ENCODE measurements at regions not wholly inside any gene's neighbourhood (a gene's known extent, or its start where the extent isn't known, plus 50 kb on each side); places are given as distances from the start of the nearest gene placed in this dataset.

DNA sequence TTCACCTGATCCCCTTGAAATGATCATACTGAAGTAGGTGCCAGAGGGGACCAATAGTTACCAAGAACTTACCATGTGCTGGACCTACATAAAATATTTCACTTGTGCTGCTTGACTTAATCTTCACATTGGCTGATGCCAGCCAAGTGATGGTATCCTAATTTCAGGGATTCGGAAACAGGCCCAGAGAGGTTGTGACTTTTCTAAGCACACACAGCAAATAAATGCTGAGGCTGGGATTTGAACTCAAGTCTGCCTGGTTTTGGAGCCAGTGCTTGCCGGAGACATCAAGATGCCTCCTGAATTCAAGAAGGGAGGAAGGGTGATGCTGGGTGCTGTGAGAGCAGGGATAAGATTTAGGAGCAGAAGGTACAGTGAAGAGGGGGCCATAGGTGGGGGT lies 173.5 kb upstream of the LHX5 start:
- no peaks in the 10 kb centered on the region for H3K36me3 Mint-ChIP-seq (ENCODE audit: low read depth)
- H3K4me3 Mint-ChIP-seq, result no peak overlapping the region
- intact Hi-C loops (cut with DNase I, micrococcal nuclease), result loop anchor here in 1 of 2 experiments (5.0 kb wide), 1 partner anchor 267 kb away; no protein-coding TSS in a partner anchor
- ChIA-PET POLR2A (no interaction called here), CTCF (no interaction called here)
- H3K27me3 Mint-ChIP-seq, result peaks cover 45% of the 10 kb centered on the region
- DNase-seq (no peak), ATAC-seq (no peak)
- no peaks in the 10 kb centered on the region for H3K4me1 Mint-ChIP-seq
- H3K9me3 Mint-ChIP-seq (ENCODE audit: low read depth), result no peaks in the 10 kb centered on the region
- no peak overlapping the region for H3K27ac Mint-ChIP-seq

- Mint-ChIP-seq H3K27ac (no peak overlapping the region), H3K27me3 (peaks cover 48% of the 10 kb centered on the region), H3K4me3 (no peak overlapping the region), H3K4me1 (no peaks in the 10 kb centered on the region), H3K9me3 (ENCODE audit: low read depth) (no peaks in the 10 kb centered on the region), H3K36me3 (ENCODE audit: low read depth) (no peaks in the 10 kb centered on the region)
- intact Hi-C loops (cut with DNase I, micrococcal nuclease), result no loop called here
- ChIA-PET POLR2A (no interaction called here), CTCF (interaction anchor here (0.8 kb wide), 1 partner anchor 575 kb away, joined by 3 read pairs; no protein-coding TSS in a partner anchor)
- DNase-seq (no peak), ATAC-seq (no peak)
Observed at GRCh38 chr12:113643177-113643974, 171.7 kb upstream of the LHX5 start.

- Mint-ChIP-seq H3K27me3 (peaks cover 46% of the 10 kb centered on the region), H3K36me3 (ENCODE audit: low read depth) (no peaks in the 10 kb centered on the region), H3K4me1 (no peaks in the 10 kb centered on the region), H3K9me3 (ENCODE audit: low read depth) (no peaks in the 10 kb centered on the region), H3K27ac (no peak overlapping the region), H3K4me3 (no peak overlapping the region)
- intact Hi-C loops (cut with DNase I, micrococcal nuclease), result no loop called here
- ChIA-PET POLR2A (no interaction called here), CTCF (interaction anchor here (0.8 kb wide), 1 partner anchor 574 kb away, joined by 3 read pairs; no protein-coding TSS in a partner anchor)
- ATAC-seq (no peak), DNase-seq (no peak)
Observed at GRCh38 chr12:113642672-113643071, 171.0 kb upstream of the LHX5 start.

GRCh38 chr12:113642216-113642615 lies 170.5 kb upstream of the LHX5 start:
- H3K9me3 Mint-ChIP-seq (ENCODE audit: low read depth), result no peaks in the 10 kb centered on the region
- H3K27me3 Mint-ChIP-seq, result peaks cover 48% of the 10 kb centered on the region
- ChIA-PET CTCF (no interaction called here), POLR2A (no interaction called here)
- intact Hi-C loops (cut with DNase I, micrococcal nuclease), result no loop called here
- ATAC-seq (no peak), DNase-seq (no peak)
- H3K27ac Mint-ChIP-seq, result no peak overlapping the region
- H3K4me1 Mint-ChIP-seq, result no peaks in the 10 kb centered on the region
- H3K36me3 Mint-ChIP-seq (ENCODE audit: low read depth), result no peaks in the 10 kb centered on the region
- H3K4me3 Mint-ChIP-seq, result no peak overlapping the region

- peaks cover 43% of the 10 kb centered on the region for H3K27me3 Mint-ChIP-seq
Observed at GRCh38 chr12:113641426-113642030, 169.9 kb upstream of the LHX5 start.

GRCh38 chr12:113640837-113641236 lies 169.2 kb upstream of the LHX5 start:
- DNase-seq (no peak), ATAC-seq (no peak)
- no peaks in the 10 kb centered on the region for H3K36me3 Mint-ChIP-seq (ENCODE audit: low read depth)
- H3K9me3 Mint-ChIP-seq (ENCODE audit: low read depth), result no peaks in the 10 kb centered on the region
- H3K27ac Mint-ChIP-seq, result no peak overlapping the region
- intact Hi-C loops (cut with DNase I, micrococcal nuclease), result no loop called here
- POLR2A ChIA-PET, result no interaction called here
- CTCF ChIA-PET, result no interaction called here
- H3K4me3 Mint-ChIP-seq, result no peak overlapping the region
- peaks cover 39% of the 10 kb centered on the region for H3K27me3 Mint-ChIP-seq
- no peaks in the 10 kb centered on the region for H3K4me1 Mint-ChIP-seq

More at GRCh38 chr12:113641426-113642030, 169.9 kb upstream of the LHX5 start:
- CTCF ChIA-PET, result no interaction called here
- no peaks in the 10 kb centered on the region for H3K36me3 Mint-ChIP-seq (ENCODE audit: low read depth)
- DNase-seq (no peak), ATAC-seq (no peak)
- no peak overlapping the region for H3K4me3 Mint-ChIP-seq
- POLR2A ChIA-PET, result no interaction called here
- intact Hi-C loops (cut with DNase I, micrococcal nuclease), result no loop called here
- no peaks in the 10 kb centered on the region for H3K4me1 Mint-ChIP-seq
- no peak overlapping the region for H3K27ac Mint-ChIP-seq
- H3K9me3 Mint-ChIP-seq (ENCODE audit: low read depth), result no peaks in the 10 kb centered on the region

DNA sequence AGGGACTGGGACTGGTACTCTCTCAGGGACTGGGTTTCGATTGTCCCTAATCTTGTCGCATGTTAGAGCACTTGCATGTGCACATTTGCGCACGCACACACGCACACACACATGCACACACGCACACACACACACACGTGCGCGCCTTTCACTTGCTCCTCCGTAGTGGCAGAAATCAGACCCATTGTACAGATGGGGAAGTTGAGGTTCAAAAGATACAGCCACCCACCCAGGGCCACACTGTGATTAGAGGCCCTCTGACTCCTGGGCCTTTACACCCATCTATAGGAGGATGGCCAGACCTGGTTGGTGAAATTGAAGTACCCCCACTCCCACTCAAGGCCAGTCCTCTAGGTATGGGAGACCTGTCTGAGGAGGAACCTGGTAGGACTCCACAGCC lies 167.8 kb upstream of the LHX5 start:
- no peak for ATAC-seq
- intact Hi-C loops (cut with DNase I, micrococcal nuclease), result no loop called here
- Mint-ChIP-seq H3K27me3 (peaks cover 32% of the 10 kb centered on the region), H3K9me3 (ENCODE audit: low read depth) (no peaks in the 10 kb centered on the region), H3K4me3 (no peak overlapping the region), H3K27ac (no peak overlapping the region), H3K4me1 (no peaks in the 10 kb centered on the region), H3K36me3 (ENCODE audit: low read depth) (no peaks in the 10 kb centered on the region)
- POLR2A ChIA-PET, result no interaction called here
- CTCF ChIA-PET, result no interaction called here
- no peak for DNase-seq

DNA sequence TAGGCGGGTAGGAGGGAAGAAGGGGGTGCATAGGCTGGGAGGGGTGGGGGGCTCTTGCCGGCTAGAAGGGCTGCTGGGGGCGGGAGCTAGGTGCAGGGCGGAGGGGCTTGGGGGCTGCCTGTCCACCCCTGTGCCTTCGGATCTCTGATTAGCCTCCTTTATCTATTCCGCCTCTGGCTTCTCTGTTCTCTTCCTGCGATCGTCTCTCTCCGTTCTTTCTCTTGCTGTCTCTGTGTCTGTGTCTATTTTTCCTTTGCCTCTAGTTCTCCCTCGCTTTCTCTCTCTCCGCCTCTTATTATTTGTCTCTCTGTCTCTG lies 166.7 kb upstream of the LHX5 start:
- CTCF ChIA-PET, result no interaction called here
- peaks cover 26% of the 10 kb centered on the region for H3K27me3 Mint-ChIP-seq
- no peak overlapping the region for H3K4me3 Mint-ChIP-seq
- no peak for DNase-seq
- H3K27ac Mint-ChIP-seq, result no peak overlapping the region
- H3K9me3 Mint-ChIP-seq (ENCODE audit: low read depth), result no peaks in the 10 kb centered on the region
- intact Hi-C loops (cut with DNase I, micrococcal nuclease), result no loop called here
- POLR2A ChIA-PET, result no interaction called here
- no peaks in the 10 kb centered on the region for H3K36me3 Mint-ChIP-seq (ENCODE audit: low read depth)
- ATAC-seq, result no peak
- no peaks in the 10 kb centered on the region for H3K4me1 Mint-ChIP-seq

DNA sequence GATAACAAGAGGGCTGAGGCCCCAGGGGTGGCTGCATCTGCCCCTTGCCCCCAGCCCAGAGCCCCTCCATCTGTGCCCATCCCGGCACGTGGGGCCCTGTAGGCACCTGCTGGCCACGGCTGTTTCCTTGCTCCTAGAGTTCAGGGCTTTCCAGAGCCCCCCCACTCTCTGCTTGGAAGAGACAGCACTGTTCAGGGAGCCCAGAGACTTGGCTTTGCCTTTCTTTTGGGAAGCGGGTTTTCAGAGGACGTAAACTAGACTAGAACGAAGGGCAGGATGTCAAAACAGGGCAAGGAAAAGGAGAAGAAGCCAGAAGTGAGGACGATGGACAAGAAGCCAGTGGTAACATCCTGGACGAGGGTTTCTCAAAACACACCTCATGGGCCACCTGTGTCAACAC lies 163.3 kb upstream of the LHX5 start:
- ATAC-seq, result no peak
- POLR2A ChIA-PET, result no interaction called here

GRCh38 chr12:113634474-113634873 lies 162.8 kb upstream of the LHX5 start:
- DNase-seq, result no peak
- no peak overlapping the region for H3K4me3 Mint-ChIP-seq
- no peaks in the 10 kb centered on the region for H3K4me1 Mint-ChIP-seq
- H3K9me3 Mint-ChIP-seq (ENCODE audit: low read depth), result peaks cover 5% of the 10 kb centered on the region
- no peak for ATAC-seq
- H3K27ac Mint-ChIP-seq, result no peak overlapping the region
- intact Hi-C loops (cut with DNase I, micrococcal nuclease), result no loop called here
- ChIA-PET CTCF (no interaction called here), POLR2A (no interaction called here)
- no peaks in the 10 kb centered on the region for H3K36me3 Mint-ChIP-seq (ENCODE audit: low read depth)
- H3K27me3 Mint-ChIP-seq, result peaks cover 14% of the 10 kb centered on the region

More for the DNA sequence above, 163.3 kb upstream of the LHX5 start:
- Mint-ChIP-seq H3K4me3 (no peak overlapping the region), H3K27me3 (peaks cover 19% of the 10 kb centered on the region), H3K27ac (no peak overlapping the region), H3K4me1 (no peaks in the 10 kb centered on the region), H3K9me3 (ENCODE audit: low read depth) (peaks cover 5% of the 10 kb centered on the region), H3K36me3 (ENCODE audit: low read depth) (no peaks in the 10 kb centered on the region)
- DNase-seq, result no peak
- intact Hi-C loops (cut with DNase I, micrococcal nuclease), result no loop called here
- CTCF ChIA-PET, result no interaction called here

DNA sequence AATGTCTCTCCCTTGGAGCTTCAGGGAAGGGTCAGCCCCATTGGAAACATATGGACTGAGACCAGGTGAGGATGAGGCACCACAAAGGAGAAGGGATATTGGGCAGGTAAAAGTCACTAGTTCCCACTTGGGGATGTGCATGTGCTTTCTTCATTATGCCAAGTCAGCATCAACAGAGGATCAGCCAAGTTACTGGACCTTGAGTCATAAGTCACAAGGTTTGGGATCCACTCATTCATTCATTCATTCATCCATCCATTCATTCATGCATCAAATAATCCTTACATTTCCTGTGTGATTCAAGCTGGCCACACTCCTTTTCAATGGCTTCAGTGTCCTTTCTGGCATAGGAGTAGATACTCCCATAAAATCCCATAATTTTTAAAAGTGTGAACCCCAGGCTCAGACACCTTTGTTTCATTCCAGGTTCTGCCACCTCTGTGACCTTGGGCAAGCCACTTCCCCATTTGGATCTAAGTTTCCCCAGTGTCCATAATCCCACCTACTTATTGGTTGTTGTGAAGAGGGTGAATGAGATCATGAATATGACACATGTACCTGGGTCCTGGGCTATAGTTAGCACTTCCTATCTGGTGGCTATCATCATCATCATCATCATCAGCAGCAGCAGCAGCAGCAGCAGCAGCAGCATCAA lies 162.1 kb upstream of the LHX5 start:
- intact Hi-C loops (cut with DNase I, micrococcal nuclease), result no loop called here
- no peak overlapping the region for H3K4me3 Mint-ChIP-seq
- ChIA-PET CTCF (no interaction called here), POLR2A (no interaction called here)
- DNase-seq (no peak), ATAC-seq (no peak)
- no peaks in the 10 kb centered on the region for H3K4me1 Mint-ChIP-seq
- peaks cover 5% of the 10 kb centered on the region for H3K9me3 Mint-ChIP-seq (ENCODE audit: low read depth)
- no peak overlapping the region for H3K27ac Mint-ChIP-seq
- H3K36me3 Mint-ChIP-seq (ENCODE audit: low read depth), result no peaks in the 10 kb centered on the region
- peaks cover 9% of the 10 kb centered on the region for H3K27me3 Mint-ChIP-seq

DNA sequence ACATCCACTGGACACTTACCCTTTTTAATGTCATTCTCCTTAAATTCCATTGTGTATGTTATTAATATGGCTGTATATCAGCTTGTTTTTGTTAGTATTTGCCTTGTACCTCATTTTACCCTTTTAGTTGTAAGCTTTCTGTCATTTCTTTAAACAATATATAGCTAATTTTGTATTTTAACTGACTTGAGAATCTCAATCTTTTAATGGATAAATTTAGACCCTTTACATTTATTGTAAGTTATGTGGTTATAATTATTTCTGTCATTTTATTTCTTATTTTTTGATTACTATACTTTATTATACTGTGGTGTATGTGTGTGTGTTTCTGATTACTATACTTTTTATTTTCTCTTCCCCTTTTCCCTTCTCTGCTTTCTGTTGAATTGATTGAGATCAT lies 159.0 kb upstream of the LHX5 start:
- Mint-ChIP-seq H3K4me1 (no peaks in the 10 kb centered on the region), H3K9me3 (ENCODE audit: low read depth) (peaks cover 7% of the 10 kb centered on the region), H3K36me3 (ENCODE audit: low read depth) (no peaks in the 10 kb centered on the region), H3K4me3 (no peak overlapping the region), H3K27ac (no peak overlapping the region), H3K27me3 (peaks cover 2% of the 10 kb centered on the region)
- CTCF ChIA-PET, result interaction anchor here (1.1 kb wide), 1 partner anchor 168 kb away, joined by 3 read pairs; no protein-coding TSS in a partner anchor
- ATAC-seq (no peak), DNase-seq (no peak)
- intact Hi-C loops (cut with DNase I, micrococcal nuclease), result no loop called here
- POLR2A ChIA-PET, result no interaction called here
